Fibroblast of peridontal ligament (primary cell): ENCODE measurements at regions not wholly inside any gene's neighbourhood (a gene's known extent, or its start where the extent isn't known, plus 50 kb on each side); places are given as distances from the start of the nearest gene placed in this dataset.
"Not testable (repeated sequence)": the region's sequence is repeated elsewhere in the genome, so short reads cannot be mapped to it uniquely, and the experiment has no call there.

Experiments used
- DNase-seq: peaks from one replicate; pipeline ENCODE4 v3.0.0-alpha.2; 2010; ENCODE audit errors: extremely low read depth

DNA sequence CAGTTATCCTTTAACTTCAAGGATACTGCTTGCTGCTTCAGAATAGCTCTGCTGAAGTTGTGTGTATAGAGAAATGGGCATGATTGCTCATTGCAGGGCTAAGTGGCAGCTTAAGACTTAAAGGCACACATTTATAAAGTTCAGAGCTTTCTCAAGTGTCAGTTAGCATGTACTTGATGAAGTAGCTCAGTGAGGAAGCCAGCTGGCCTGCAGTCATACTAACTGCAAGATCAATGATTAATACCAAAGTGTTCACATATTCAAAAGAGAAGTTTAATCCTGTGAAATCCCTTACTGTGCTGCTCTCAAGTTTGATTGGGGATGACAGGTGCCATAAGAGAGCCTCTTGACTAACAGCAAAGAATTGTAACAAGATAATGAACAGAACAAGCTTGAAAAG lies 483.4 kb upstream of the NUDT12 start:
- DNase-seq: no peak

DNA sequence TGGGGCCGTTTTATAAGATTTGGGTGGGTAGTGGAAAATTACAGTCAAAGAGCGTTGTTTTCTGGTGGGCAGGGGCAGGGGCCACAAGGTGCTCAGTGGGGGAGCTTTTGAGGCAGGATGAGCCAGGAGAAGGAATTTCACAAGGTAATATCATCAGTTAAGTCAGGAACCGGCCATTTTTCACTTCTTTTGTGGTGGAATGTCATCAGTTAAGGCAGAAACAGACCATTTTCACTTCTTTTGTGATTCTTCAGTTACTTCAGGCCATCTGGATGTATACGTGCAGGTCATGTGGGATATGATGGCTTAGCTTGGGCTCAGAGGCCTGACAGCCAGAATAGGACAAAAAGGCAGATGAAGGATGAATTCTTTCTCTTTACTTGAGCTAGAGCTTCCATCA lies 477.3 kb upstream of the NUDT12 start:
- DNase-seq: not testable (repeated sequence)

- DNase-seq: not testable (repeated sequence)
Measured at GRCh38 chr5:104037136-104037535, 474.5 kb upstream of the NUDT12 start.

GRCh38 chr5:104033186-104033585 lies 470.6 kb upstream of the NUDT12 start:
- not testable (repeated sequence) for DNase-seq

DNA sequence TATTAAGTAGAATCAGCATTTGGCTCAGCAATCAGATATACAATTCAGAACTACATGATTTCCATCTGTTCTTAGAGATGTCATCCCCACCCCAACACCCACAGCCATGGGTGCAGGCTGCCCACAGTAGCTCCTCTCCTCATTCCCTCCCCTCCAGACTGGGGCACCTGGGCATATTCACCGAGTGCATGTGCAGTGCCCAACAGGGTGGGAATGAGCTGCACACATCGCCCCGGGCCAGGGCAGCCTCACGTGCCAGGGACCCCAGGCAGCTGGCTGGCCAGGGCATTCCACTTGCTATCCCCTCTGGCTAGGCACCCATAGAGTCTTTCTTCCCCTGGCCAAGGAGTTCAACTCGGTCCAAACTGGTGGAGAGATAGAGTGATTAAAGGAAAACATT lies 461.9 kb upstream of the NUDT12 start:
- DNase-seq: no peak

DNA sequence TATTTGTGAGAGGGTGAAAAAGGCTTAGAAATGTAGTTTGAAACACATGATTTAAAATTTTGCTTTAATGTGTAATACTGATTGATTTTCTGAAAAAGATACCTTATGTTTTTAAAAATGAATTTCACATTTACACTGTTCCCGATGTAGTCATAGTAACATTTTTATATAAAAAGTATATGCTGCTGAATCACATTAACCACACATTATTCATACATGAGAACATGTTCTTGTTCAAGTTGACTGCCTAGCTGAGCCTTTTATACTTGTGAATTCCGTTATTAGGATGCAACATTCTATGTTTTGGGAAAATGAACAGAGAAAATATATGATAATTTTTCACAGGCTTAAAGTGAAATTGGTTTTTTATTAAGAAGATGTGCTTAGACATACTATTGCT lies 461.1 kb upstream of the NUDT12 start:
- DNase-seq: no peak

DNA sequence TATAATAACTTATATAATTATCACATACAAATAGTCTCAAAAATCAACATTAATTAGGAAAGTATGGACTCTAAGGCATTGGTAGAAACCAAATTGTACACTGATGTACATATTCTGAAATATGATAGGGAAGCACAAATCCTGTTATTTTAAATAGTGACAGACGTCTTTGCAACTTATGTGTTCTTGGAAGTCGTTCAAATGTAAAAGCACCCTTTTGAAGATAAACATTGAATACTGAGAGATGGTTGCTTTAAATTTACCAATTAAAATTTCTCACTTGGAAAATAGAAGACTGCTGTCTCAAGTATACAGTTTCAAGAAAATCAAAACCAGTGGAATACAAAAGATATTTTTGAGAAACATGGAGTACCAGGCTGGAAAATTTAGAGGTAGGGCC lies 457.4 kb upstream of the NUDT12 start:
- DNase-seq: no peak

GRCh38 chr5:104018299-104018698 lies 455.7 kb upstream of the NUDT12 start:
- DNase-seq: peak; percentile 8

GRCh38 chr5:104016646-104017045 lies 454.1 kb upstream of the NUDT12 start:
- DNase-seq: peak; percentile 67

GRCh38 chr5:104015765-104016164 lies 453.2 kb upstream of the NUDT12 start:
- DNase-seq: no peak

- DNase-seq: not testable (repeated sequence)
Measured at GRCh38 chr5:104002783-104003182, 440.2 kb upstream of the NUDT12 start.

DNA sequence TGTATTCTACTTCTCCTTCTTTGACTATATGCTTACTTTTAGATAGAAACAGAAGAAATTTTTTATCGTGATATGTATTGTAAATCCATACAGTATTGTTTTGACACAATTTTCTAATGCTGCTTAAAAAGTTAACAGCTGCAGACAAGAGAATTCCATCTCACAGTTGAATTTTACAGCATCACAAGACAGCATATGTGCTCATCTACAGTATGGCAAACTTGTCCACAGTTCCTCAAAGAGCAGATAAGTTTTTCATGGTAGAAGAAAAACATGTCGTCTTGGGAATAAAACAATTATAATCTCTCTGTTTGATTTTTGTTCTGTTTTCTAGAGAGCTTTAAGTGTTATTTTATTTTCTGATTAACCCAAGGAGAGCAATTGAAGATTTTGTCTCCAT lies 438.5 kb upstream of the NUDT12 start:
- no peak for DNase-seq

- no peak for DNase-seq
Measured at GRCh38 chr5:103993031-103993430, 430.4 kb upstream of the NUDT12 start.

- no peak for DNase-seq
Measured at GRCh38 chr5:103990064-103990463, 427.5 kb upstream of the NUDT12 start.

DNA sequence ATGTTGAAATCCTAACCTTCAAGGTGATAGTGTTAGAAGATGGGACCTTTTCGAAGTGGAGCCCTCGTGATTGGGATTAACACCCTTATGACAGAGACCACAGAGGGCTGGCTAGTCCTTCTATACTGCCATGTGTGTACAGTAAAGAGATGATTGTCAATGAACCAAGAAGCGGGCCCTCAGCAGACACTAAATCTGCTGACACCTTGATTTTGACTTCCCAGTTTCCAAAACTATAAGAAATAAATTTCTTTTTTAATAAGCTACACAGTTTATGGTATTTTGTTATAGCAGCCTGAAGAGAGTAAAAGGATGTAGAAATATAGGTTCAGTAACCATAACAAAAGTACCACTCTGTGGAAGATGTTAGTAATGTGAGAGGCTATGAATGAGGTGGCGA lies 419.0 kb upstream of the NUDT12 start:
- no peak for DNase-seq

GRCh38 chr5:103973669-103974068 lies 411.1 kb upstream of the NUDT12 start:
- no peak for DNase-seq

GRCh38 chr5:103966295-103966694 lies 403.7 kb upstream of the NUDT12 start:
- not testable (repeated sequence) for DNase-seq

DNA sequence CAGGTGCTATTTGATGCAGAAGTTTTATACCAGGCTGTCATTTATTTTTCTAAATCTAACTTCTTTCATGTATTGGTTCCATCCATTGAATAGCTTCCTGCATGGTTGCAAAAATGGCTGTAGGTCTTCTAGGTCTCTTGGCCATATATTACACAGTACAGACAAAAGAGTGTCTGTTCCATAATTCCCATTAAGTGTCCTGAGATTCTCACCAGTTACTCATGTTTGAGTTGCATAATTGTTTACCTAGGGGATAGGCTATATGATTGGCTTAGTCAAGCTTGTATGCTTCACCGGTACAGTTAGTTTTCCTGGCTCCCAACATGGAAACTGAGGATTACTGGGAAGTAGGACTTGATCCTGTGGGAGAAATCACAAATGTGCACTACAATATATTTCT lies 399.4 kb upstream of the NUDT12 start:
- DNase-seq: no peak

DNA sequence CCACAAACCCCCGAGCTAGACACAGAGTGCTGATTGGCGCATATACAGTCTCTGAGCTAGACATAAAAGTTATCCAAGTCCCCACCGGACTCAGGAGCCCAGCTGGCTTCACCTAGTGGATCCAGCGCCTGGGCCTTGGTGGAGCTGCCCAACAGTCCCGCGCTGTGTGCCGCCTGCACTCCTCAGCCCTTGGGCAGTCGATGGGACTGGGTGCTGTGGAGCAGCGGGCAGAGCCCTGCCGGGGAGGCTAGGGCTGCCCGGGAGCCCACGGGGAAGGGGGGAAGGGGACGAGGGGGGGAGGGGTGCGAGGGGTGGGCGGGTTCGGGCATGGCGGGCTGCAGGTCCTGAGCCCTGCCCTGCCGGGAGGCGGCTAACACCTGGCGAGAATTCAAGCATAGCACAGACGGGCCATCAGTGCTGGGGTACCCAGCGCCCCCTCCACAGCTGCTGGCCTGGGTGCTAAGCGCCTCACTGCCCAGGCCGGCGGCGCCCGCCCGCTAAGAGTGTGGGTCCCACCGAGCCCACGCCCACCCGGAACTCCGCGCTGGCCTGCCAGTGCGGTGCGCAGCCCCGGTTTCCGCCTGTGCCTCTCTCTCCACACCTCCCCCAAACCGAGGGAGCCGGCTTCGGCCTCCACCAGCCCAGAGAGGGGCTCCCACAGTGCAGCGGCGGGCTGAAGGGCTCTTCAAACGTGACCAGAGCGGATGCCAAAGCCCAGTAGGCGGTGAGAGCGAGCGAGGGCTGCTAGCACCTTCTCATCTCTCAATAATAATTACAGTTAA lies 391.2 kb upstream of the NUDT12 start:
- DNase-seq: no peak

GRCh38 chr5:103951776-103952175 lies 389.2 kb upstream of the NUDT12 start:
- no peak for DNase-seq

GRCh38 chr5:103943230-103943629 lies 380.6 kb upstream of the NUDT12 start:
- DNase-seq: no peak

GRCh38 chr5:103942587-103943186 lies 380.1 kb upstream of the NUDT12 start:
- DNase-seq: peak; percentile 44

- no peak for DNase-seq
Measured at GRCh38 chr5:103941596-103941995, 379.0 kb upstream of the NUDT12 start.
